Chondrocyte (in vitro differentiated cells): ENCODE measurements at regions not wholly inside any gene's neighbourhood (a gene's known extent, or its start where the extent isn't known, plus 50 kb on each side); places are given as distances from the start of the nearest gene placed in this dataset.

Experiments used
- DNase-seq: peaks from one replicate; pipeline ENCODE4 v3.0.0; 2021; ENCODE audit warnings: mixed read lengths, low spot score
- H3K27ac Mint-ChIP-seq: one replicate; pipeline ENCODE4 v1.8.0; 2021; ENCODE audit warnings: mild to moderate bottlenecking, moderate library complexity, mixed read lengths; ENCODE audit not compliant: unreplicated experiment
- H3K27me3 Mint-ChIP-seq: 2 replicates; pipeline ENCODE4 v1.8.0; 2021; ENCODE audit warnings: low read depth, mixed read lengths
- H3K36me3 Mint-ChIP-seq: 2 replicates; pipeline ENCODE4 v1.8.0; 2021; ENCODE audit warnings: low read depth, mixed read lengths
- H3K4me1 Mint-ChIP-seq: 2 replicates; pipeline ENCODE4 v1.8.0; 2021; ENCODE audit warnings: low read depth, mild to moderate bottlenecking, mixed read lengths
- H3K4me3 Mint-ChIP-seq: one replicate; pipeline ENCODE4 v1.8.0; 2021; ENCODE audit warnings: mild to moderate bottlenecking, moderate library complexity, mixed read lengths; ENCODE audit not compliant: unreplicated experiment
- H3K9me3 Mint-ChIP-seq: 2 replicates; pipeline ENCODE4 v1.8.0; 2021; ENCODE audit warnings: low read depth, mixed read lengths
- CTCF ChIP-seq: fragments of 200-600 bp; sonication (generic); IDR thresholded peaks from 2 replicates; pipeline ENCODE4 v1.5.0; 2021; ENCODE audit warnings: antibody characterized with exemption, mild to moderate bottlenecking, moderate library complexity

GRCh38 chr10:2246747-2247146 lies 509.4 kb upstream of the ADARB2 start:
- Mint-ChIP-seq H3K4me1 (peaks cover 5% of the 10 kb centered on the region), H3K9me3 (no peaks in the 10 kb centered on the region), H3K36me3 (no peaks in the 10 kb centered on the region), H3K27ac (no peak overlapping the region), H3K4me3 (no peak overlapping the region), H3K27me3 (no peaks in the 10 kb centered on the region)
- TF ChIP-seq CTCF, result no peak
- DNase-seq, result no peak

- no peaks in the 10 kb centered on the region for H3K4me1 Mint-ChIP-seq
Observed at GRCh38 chr10:2245580-2245979, 508.3 kb upstream of the ADARB2 start.

GRCh38 chr10:2244471-2244870 lies 507.1 kb upstream of the ADARB2 start:
- no peaks in the 10 kb centered on the region for H3K9me3 Mint-ChIP-seq
- no peak for TF ChIP-seq CTCF
- no peaks in the 10 kb centered on the region for H3K36me3 Mint-ChIP-seq
- no peak for DNase-seq
- no peak overlapping the region for H3K4me3 Mint-ChIP-seq
- H3K4me1 Mint-ChIP-seq, result no peaks in the 10 kb centered on the region
- H3K27me3 Mint-ChIP-seq, result no peaks in the 10 kb centered on the region
- H3K27ac Mint-ChIP-seq, result no peak overlapping the region

More at GRCh38 chr10:2245580-2245979, 508.3 kb upstream of the ADARB2 start:
- no peak for DNase-seq
- no peaks in the 10 kb centered on the region for H3K27me3 Mint-ChIP-seq
- no peaks in the 10 kb centered on the region for H3K9me3 Mint-ChIP-seq
- no peak for TF ChIP-seq CTCF
- H3K36me3 Mint-ChIP-seq, result no peaks in the 10 kb centered on the region
- H3K4me3 Mint-ChIP-seq, result no peak overlapping the region
- H3K27ac Mint-ChIP-seq, result no peak overlapping the region

GRCh38 chr10:2236876-2237275 lies 499.6 kb upstream of the ADARB2 start:
- peaks cover 10% of the 10 kb centered on the region for H3K9me3 Mint-ChIP-seq
- no peak overlapping the region for H3K4me3 Mint-ChIP-seq
- no peak overlapping the region for H3K27ac Mint-ChIP-seq
- no peaks in the 10 kb centered on the region for H3K4me1 Mint-ChIP-seq
- no peaks in the 10 kb centered on the region for H3K27me3 Mint-ChIP-seq
- TF ChIP-seq CTCF, result no peak
- no peaks in the 10 kb centered on the region for H3K36me3 Mint-ChIP-seq
- DNase-seq, result no peak

- Mint-ChIP-seq H3K36me3 (no peaks in the 10 kb centered on the region), H3K4me3 (no peak overlapping the region), H3K27me3 (no peaks in the 10 kb centered on the region), H3K27ac (no peak overlapping the region), H3K4me1 (no peaks in the 10 kb centered on the region), H3K9me3 (peaks cover 10% of the 10 kb centered on the region)
- no peak for TF ChIP-seq CTCF
- DNase-seq, result no peak
Observed at GRCh38 chr10:2232479-2232878, 495.2 kb upstream of the ADARB2 start.
